Myocyte (in vitro differentiated cells): ENCODE measurements at regions not wholly inside any gene's neighbourhood (a gene's known extent, or its start where the extent isn't known, plus 50 kb on each side); places are given as distances from the start of the nearest gene placed in this dataset.

Experiments used
- DNase-seq: peaks from one replicate; pipeline ENCODE4 v3.0.0-alpha.2; 2012; ENCODE audit warnings: low read depth

GRCh38 chr4:136935305-136935704 lies 597.0 kb downstream of the PCDH18 start:
- DNase-seq: no peak

- DNase-seq: no peak
Observed at GRCh38 chr4:136934601-136935000, 597.7 kb downstream of the PCDH18 start.

GRCh38 chr4:136931781-136932180 lies 600.5 kb downstream of the PCDH18 start:
- no peak for DNase-seq

GRCh38 chr4:136928957-136929411 lies 603.3 kb downstream of the PCDH18 start:
- DNase-seq: no peak

- DNase-seq: peak; percentile 50
Observed at GRCh38 chr4:136927172-136927571, 605.1 kb downstream of the PCDH18 start.

GRCh38 chr4:136925203-136925602 lies 607.1 kb downstream of the PCDH18 start:
- DNase-seq: no peak

GRCh38 chr4:136922066-136922465 lies 610.2 kb downstream of the PCDH18 start:
- DNase-seq: peak; percentile 42

GRCh38 chr4:136920092-136920881 lies 612.0 kb downstream of the PCDH18 start:
- DNase-seq: peak; percentile 30

- peak; percentile 86 for DNase-seq
Observed at GRCh38 chr4:136918772-136919171, 613.5 kb downstream of the PCDH18 start.

GRCh38 chr4:136917312-136918110 lies 614.8 kb downstream of the PCDH18 start:
- DNase-seq: peak; percentile 68

GRCh38 chr4:136909626-136910025 lies 622.7 kb downstream of the PCDH18 start:
- no peak for DNase-seq

GRCh38 chr4:136908122-136908521 lies 624.2 kb downstream of the PCDH18 start:
- DNase-seq: no peak

GRCh38 chr4:136900696-136901095 lies 631.6 kb downstream of the PCDH18 start:
- peak; percentile 43 for DNase-seq

GRCh38 chr4:136898590-136899248 lies 633.6 kb downstream of the PCDH18 start:
- no peak for DNase-seq

- no peak for DNase-seq
Observed at GRCh38 chr4:136893573-136893972, 638.7 kb downstream of the PCDH18 start.

GRCh38 chr4:136881666-136882065 lies 650.6 kb downstream of the PCDH18 start:
- DNase-seq: no peak

- DNase-seq: no peak
Observed at GRCh38 chr4:136873555-136873954, 658.7 kb downstream of the PCDH18 start.

- no peak for DNase-seq
Observed at GRCh38 chr4:136867465-136867864, 664.8 kb downstream of the PCDH18 start.

- no peak for DNase-seq
Observed at GRCh38 chr4:136865526-136865925, 666.8 kb downstream of the PCDH18 start.

- DNase-seq: peak; percentile 85
Observed at GRCh38 chr4:136864604-136865185, 667.6 kb downstream of the PCDH18 start.

GRCh38 chr4:136863756-136864155 lies 668.5 kb downstream of the PCDH18 start:
- no peak for DNase-seq
